Esophagus squamous epithelium (tissue), 4 donors: ENCODE measurements at regions not wholly inside any gene's neighbourhood (a gene's known extent, or its start where the extent isn't known, plus 50 kb on each side); places are given as distances from the start of the nearest gene placed in this dataset.

ENCODE experiments used
- CTCF ChIP-seq, 6 experiments: fragments of 450-650 bp in 4 of 6; fragments of 200-600 bp in 2 of 6; sonication (generic) in 2 of 6; IDR thresholded peaks; one replicate each; pipeline ENCODE4 v1.5.1; 2016 to 2019; ENCODE audit warnings: antibody characterized with exemption in 6 of 6, mild to moderate bottlenecking in 4 of 6, moderate library complexity in 4 of 6
- POLR2A ChIP-seq, 4 donors: fragments of 450-650 bp; IDR thresholded peaks; one replicate each; pipeline ENCODE4 v1.6.1; 2017; ENCODE audit warnings: antibody characterized with exemption in 4 of 4, mild to moderate bottlenecking in 4 of 4, moderate library complexity in 3 of 4

DNA sequence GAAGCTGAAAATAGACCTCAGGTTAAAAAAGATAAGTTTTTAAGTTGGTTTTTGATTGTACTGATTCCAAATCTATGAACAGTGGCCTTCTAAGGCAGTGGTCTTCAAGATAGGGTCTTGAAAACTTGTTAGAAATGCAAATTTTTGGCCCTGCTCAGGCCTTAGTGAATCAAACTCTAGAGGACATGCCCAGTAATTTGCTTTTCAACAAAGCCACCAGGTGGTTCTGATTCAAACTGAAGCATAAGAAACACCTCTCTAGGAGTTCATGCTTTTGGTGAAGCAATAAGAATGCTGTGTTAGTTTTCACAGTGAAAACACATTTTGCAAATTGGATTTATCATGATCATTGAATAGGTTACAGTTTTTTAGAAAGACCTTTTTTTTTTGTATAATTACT is 1849.4 kb upstream of the AGA start:
- TF ChIP-seq CTCF (IDR thresholded peaks at IDR 0.05) (no peak), POLR2A (IDR thresholded peaks at IDR 0.05) (no peak)
